NOMO-1 (cell line): ENCODE measurements at regions not wholly inside any gene's neighbourhood (a gene's known extent, or its start where the extent isn't known, plus 50 kb on each side); places are given as distances from the start of the nearest gene placed in this dataset.

ENCODE experiments used
- DNase-seq, 2 experiments: peaks; one replicate each; lab custom pipeline; 2025; ENCODE audit not compliant: unreplicated experiment in 2 of 2; lab: John Stamatoyannopoulos, UW

DNA sequence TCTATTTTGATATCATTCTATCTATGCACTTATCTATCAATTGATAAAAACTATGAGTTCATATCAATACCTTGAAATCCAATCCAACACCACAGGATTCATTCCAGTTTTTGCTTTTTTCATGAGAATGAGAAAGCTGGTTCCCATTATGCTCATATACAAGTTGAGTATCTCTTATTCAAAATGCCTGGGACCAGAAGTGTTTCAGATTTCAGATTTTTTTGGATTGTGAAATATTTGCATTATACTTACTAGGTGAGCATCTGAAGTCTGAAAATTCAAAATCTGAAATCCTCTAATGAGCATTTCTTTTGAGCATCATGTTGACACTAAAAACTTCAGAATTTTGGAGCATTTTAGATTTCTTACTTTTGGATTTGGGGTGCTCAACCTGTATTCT lies 67.8 kb upstream of the DCBLD2 start:
- DNase-seq: no peak

DNA sequence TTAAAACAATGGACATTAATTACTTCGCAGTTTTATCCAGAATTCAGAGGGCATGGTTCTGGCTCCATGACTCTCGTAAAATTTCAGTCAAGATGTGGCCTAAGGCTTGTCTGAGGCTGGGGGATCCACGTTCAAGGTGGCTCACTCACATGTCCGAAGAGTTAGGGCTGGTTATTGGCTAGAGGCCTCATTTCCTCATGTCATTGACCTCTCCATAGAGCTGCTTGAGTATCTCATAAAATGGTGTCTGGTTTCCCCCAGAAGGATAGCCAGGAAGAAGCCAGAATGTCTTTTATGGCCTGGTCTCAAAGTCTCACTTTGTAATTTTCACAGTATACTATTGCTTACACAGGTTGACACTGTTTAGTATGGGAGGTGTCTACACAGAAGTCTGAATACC lies 67.3 kb upstream of the DCBLD2 start:
- no peak for DNase-seq

DNA sequence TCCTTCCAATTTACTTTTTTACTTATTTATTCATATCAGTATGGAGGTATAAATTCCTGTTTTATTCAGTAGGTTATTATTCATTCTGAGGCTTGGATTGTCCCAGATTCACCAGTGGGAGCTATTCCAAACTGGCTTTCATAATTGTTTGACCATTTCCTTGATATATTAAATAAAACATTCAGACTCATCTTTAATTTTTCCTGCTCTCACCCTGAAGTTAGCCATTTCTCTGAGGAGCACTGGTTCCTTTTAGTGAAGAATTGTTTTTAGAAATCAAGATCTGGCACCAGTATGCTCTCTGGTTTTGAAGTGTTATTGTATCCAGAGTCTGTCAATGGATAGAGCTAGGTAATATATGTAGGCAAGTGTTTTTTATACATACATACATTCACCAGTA lies 66.9 kb upstream of the DCBLD2 start:
- no peak for DNase-seq

DNA sequence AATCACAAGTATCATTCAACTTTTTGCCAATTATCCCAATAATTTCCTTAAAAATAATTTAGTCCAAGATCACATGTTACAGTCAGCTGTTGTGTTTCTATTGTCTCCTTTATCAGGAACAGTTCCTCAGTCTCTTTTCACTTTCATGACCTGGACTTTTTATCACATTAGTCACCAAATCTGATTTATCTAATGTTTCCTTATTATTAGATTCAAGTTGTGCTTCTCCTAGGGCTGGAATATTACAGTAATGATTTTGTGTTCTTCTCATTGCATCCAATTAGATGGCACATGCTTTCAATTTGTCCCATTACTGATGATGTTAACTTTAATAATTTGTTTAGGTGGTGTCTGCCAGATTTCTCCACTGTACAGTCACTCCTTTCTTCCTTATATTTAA lies 66.3 kb upstream of the DCBLD2 start:
- DNase-seq: no peak

DNA sequence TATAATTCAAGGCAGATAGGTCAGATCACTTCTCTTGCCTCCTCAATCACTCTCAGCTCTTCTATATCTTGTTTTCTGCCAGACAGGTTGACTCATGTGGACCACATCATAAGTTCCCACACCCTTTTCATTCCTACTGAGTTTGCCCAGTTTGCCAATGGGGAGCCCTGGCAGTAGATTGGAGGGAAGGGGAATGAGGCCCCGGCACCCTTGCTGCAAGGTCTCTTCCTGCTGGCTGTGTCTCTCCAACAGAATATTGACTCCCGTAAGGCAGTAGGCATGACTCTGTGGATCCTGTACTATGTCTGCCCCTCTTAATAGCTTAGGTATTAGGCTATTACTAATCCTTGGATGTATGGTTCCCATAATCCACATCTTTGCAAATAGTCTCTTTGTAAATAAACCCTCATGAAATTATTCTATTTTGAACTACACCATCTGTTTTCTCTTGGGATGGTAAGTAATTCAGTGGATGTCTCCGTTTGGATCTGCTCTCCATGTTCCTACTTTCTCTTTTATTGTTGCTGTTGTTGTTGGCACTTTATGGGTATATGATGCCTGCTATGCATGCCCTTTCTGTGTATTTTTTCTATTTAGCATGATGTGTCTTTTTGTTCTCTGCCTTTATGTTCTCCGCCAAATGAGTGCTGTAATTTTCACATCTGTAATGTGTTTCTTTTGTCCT lies 65.5 kb upstream of the DCBLD2 start:
- DNase-seq: no peak

DNA sequence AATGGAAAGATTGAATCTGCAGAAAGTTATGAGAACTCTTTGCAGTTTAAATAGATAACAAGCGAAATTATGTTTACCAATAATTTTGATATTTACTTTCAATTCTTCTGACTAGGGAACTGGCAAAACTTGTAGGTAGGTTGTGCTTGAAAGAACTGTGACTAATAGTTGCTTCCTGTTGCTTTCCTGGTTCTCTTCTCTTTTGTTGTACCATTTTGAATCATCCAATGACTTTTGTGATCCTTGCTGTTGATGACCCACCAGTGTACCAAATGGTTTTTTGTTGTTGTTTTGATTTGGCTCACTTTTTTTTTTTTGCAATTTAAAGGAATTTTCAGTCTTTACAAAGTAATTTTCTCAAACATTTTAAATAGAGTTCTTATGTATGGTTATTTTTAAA lies 64.9 kb upstream of the DCBLD2 start:
- DNase-seq: no peak

DNA sequence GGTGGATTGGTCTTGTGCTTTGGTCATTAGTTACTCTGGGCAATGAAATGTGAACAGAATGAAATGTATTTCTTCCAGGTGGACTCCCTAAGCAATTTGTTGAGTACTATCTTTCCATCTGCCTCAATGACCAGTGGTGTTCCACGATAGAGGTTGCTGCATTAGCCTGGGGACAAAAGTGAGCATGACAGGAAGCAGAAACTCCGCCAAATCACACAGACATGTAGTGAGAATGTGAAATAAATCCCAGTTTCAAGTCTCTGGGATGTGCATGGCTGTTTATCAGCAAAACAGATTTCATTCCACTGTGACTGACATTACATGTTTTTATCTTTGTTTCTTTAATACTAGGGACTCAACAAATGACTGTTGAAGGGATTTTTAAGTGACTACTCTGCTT lies 63.3 kb upstream of the DCBLD2 start:
- DNase-seq: no peak

DNA sequence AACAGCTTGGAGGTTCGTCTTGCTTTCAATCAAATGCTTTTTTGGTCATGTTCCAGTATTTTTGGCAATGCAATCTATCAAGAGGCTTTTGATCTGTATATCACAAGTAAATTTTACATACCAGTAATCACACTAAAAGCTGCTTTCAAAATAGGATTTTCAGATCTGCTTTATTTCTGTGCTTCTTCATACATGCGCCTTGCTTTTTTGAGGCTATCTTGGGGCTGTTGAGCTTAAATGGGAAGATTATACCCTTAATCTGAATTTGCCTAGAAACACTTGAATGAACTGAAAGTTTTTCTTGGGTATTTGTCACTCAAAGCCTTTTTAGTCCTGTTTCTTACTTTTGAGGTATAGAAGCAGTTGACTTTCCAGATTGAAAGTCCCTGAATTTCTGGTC lies 62.1 kb upstream of the DCBLD2 start:
- DNase-seq: no peak

DNA sequence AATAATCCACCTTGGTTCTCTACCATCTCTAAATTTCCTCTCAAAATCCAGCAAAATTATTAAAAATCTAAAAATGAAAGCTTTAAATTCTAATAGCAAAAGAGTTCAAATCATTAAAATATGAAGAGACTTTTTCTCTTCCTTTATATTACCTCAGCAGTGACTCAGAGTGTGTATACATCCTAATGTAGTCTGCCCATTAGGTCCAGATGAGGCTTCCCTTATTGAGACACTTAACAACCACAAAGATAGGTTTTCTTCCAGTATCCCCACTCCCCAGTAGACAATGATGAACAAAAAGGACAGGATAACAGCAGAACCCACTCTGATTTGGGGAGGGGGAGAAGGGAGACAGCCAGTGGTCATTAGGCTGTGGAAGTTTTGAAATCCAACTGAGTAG lies 61.5 kb upstream of the DCBLD2 start:
- no peak for DNase-seq

DNA sequence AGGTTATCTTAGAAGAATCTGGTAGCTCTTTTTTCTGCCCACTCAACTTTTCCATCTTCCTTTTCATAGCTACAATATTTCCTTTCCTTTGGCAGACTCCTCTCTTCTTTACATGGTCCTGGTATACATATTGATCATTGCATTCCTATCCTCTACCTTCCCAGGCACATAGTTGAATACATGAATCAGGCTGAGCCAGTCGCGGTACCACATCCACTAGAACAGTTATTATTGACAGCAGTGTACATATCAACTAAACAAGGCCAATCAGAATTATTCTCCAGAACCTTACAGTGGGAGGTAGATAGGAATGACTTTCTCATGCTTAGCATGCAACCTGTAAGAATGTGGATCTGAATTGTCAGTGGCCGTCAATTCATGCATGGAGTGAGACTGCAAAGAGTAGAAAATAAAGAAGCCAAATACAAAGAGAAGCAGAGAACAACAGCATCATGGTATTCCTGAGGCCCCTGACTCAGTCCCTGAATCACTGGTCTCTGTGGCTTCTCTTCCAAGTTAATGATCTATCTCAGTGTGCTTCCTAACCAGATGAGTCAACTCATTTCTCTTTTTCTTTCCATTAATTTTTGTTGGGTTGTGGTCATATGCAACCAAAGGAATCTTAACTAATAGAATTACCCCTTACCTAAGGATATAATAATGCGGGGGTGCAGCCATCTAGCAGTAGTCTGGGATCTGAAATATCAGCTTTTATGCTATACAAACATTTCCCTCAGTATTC lies 60.9 kb upstream of the DCBLD2 start:
- no peak for DNase-seq

DNA sequence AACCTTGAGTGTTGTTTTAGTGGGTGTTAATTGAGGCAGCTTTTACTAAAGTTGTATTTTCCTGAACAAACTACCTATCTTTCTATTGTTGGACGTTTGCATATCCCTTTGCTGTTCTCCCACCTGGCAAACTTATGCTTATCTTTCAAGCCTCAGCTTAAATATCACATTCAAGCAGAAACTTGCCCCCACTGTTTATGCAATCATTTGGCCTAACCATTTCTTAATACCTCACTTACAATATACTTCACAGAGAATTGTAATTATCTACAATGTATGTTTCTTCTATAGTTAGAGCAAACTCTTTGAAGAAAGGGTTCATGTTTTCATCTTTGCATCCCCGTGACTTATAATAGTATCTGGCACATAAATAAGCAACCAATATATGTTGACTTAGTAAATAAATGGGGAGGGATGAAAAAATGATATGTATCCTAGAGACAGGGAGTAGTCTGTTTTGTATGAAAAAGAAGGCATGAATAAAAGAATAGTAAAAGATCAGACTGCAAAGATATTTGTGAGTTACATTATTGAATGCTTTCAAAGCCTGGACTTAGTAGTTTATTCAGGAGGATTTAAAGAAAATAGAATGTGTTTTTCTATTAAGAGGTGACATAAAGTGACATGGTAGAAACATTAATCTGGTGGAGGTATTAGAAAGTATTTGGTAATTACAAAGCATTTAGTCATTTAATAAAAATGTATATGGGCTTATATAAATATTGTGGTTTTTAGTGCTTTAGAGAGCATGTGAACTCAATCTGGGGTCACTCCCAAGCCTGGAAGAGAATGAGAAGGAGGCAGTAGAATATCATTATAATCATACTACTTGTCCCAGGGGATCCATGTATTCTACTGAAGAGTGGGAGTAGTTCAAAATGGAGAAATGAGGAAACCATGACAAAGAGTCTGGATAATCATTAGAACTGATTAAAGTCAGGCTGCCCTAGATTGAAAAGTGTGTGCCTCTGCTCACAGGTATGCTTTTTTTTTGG lies 60.0 kb upstream of the DCBLD2 start:
- no peak for DNase-seq

DNA sequence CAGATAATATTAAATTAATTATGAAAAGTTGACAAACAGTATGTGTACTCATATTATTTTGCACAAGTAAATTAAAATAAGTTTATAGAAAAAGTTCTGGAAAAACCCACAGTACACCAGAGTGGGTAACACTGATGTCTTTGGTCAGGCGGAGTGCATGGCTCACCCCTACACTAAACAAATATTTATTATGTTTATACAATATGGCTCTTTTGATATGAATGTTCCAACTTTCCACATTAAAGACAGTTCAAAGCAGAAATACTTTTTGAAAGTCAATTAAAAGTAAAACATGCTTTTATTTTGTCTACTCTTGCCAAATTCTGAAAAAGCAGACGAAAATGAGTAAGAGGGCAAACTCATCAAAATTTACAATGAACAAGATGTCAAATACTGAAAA lies 56.2 kb upstream of the DCBLD2 start:
- no peak for DNase-seq

DNA sequence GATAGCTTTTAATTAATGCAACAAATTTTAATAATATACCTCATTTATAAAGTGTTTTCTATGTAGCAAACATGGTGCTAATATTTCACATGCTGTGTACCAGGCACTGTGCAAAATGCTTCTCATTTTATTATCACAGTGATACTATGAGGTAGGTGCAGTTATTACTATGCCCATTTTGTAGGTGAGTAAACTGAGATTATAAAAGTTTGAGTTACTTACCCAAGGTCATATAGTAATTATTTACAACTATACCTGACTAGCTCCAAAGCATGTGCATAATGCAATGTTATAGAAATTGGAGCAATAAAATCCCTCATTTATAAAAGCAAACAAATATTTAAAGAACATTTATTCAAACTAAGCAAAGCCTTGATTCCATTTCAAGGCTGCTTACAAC lies 54.5 kb upstream of the DCBLD2 start:
- no peak for DNase-seq

DNA sequence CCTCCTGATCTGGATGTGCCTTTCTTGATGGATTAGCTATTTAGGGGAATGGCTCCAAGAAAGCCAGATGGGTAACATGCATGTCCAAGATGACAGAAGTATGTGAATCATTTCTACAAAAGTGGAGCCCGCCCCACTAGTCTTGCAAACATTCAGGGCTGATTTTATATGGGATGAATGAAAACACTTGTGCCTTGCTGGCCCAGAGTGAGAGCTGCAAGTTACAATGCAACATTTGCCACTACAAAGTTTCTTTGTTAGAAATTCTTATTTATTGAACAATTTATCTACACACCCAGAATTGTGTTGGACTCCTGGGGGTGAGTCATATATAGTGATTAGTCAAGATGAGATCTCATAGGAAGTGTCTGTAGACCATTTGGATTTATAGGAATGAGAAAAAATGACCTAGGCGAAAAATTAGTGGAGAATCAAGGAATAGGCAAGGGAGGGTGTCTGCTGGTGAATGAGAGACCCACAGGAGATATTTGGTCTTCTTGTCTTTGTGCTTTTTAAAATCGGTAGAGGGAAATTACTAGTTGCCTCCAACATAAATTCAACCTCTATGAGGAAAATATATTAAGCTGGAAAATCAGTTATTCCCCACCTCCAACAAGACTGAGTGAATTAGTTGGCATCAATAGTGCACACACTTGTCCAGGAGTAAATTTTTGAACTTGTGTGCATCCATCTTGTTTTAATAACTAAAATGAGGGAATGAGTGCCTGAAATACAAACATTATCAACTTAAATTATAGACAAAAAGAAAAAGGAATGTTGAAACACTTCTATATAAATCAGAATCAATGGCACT lies 53.5 kb upstream of the DCBLD2 start:
- DNase-seq: no peak

DNA sequence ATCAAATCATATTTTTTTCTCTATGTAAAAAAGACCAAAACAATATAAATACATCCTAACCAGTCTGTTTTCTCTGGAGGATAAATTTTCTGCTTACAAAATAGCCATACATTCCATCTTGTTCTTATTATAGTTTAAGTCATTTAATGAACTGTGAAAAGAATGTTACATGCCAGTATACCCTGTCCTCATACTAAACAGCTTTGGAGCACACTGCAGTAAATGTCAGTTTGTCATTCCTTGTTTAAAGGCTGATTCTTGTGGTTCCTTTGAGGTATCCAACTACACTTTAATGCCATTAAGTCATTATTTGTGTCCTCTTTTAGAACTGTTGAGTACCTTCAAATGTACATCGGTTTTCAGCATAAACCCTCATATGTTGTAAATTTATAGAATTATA lies 52.7 kb upstream of the DCBLD2 start:
- DNase-seq: no peak

DNA sequence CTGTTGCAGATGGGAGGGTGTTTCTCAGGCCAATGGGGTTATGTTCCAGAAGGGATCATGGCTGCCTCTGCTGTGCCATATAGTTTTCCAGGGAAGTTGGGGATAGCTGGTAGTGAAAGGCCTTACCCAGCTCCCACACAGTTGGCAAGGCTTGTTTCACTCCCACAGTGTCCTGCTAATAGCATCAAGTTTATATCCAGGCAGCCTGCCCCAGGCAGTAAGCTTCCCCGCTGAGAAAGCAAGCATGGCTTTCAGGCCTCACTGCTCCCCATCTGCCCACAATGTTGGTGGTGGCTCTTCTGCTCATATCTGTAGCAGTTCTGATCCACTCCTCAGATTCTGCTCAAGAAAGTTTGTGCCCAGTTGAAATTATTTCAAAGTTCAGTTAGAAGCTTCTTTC lies 50.9 kb upstream of the DCBLD2 start:
- no peak for DNase-seq
